Breast epithelium (tissue), 4 donors: ENCODE measurements at regions not wholly inside any gene's neighbourhood (a gene's known extent, or its start where the extent isn't known, plus 50 kb on each side); places are given as distances from the start of the nearest gene placed in this dataset.

Experiments used
- DNase-seq, 2 donors: peaks; one replicate each; pipeline ENCODE4 v3.0.0-alpha.2; 2019; ENCODE audit warnings: low spot score in 2 of 2
- H3K27ac ChIP-seq, 2 donors: fragments of 200-600 bp; sonication (generic) in 1 of 2; one replicate each; pipeline ENCODE4 v1.5.1; 2016 to 2019; ENCODE audit warnings: mild to moderate bottlenecking in 1 of 2
- H3K27me3 ChIP-seq, 2 donors: fragments of 200-600 bp; sonication (generic) in 1 of 2; one replicate each; pipeline versions ENCODE4 v1.5.1 to v1.6.0; 2017 to 2019; ENCODE audit warnings: control low read depth in 1 of 2, mild to moderate bottlenecking in 1 of 2
- H3K36me3 ChIP-seq: fragments of 200-600 bp; one replicate; pipeline ENCODE4 v1.5.1; 2019
- H3K4me1 ChIP-seq, 2 donors: fragments of 200-600 bp; sonication (generic); one replicate each; pipeline ENCODE4 v1.5.1; 2016 to 2019; ENCODE audit warnings: control low read depth in 1 of 2
- H3K4me3 ChIP-seq, 3 donors: fragments of 200-600 bp; sonication (generic); 1 replicate in 2 of 3; 2 replicates in 1 of 3; pipeline ENCODE4 v1.5.1; 2016 to 2019; ENCODE audit warnings: mild to moderate bottlenecking in 3 of 3, moderate library complexity in 2 of 3
- H3K9me3 ChIP-seq, 2 donors: fragments of 200-600 bp; sonication (generic) in 1 of 2; one replicate each; pipeline ENCODE4 v1.5.1; 2016 to 2019; ENCODE audit warnings: control low read depth in 1 of 2
- POLR2A ChIP-seq: fragments of 450-650 bp; IDR thresholded peaks from one replicate; pipeline ENCODE4 v1.6.1; 2016; ENCODE audit warnings: antibody characterized with exemption, mild to moderate bottlenecking, moderate library complexity
- POLR2AphosphoS5 ChIP-seq, 3 donors: sonication (generic); formaldehyde crosslinking; IDR thresholded peaks; one replicate each; pipeline ENCODE4 v1.6.1; 2017; ENCODE audit warnings: antibody characterized with exemption in 3 of 3
- intact Hi-C: fragments of 100-400 bp; cut with DNase I; formaldehyde crosslinking; loops from one replicate; pipeline ENCODE4 v1.15.1; 2023; ENCODE audit warnings: low total_unique reads
- TF ChIP-seq, protein P1 (sequence below), 3 donors: fragments of 450-650 bp; IDR thresholded peaks; one replicate each; pipeline ENCODE4 v1.5.1; 2016 to 2017; ENCODE audit warnings: antibody characterized with exemption in 3 of 3, mild to moderate bottlenecking in 3 of 3, moderate library complexity in 3 of 3

GRCh38 chr2:167834707-167835106 lies 412.7 kb downstream of the STK39 start:
- Histone ChIP-seq H3K36me3 (no peaks in the 10 kb centered on the region), H3K27me3 (no peaks in the 10 kb centered on the region), H3K9me3 (no peaks in the 10 kb centered on the region), H3K27ac (no peak overlapping the region), H3K4me3 (no peak overlapping the region), H3K4me1 (no peaks in the 10 kb centered on the region)
- intact Hi-C loops, result no loop called here
- TF ChIP-seq, protein P1, sequence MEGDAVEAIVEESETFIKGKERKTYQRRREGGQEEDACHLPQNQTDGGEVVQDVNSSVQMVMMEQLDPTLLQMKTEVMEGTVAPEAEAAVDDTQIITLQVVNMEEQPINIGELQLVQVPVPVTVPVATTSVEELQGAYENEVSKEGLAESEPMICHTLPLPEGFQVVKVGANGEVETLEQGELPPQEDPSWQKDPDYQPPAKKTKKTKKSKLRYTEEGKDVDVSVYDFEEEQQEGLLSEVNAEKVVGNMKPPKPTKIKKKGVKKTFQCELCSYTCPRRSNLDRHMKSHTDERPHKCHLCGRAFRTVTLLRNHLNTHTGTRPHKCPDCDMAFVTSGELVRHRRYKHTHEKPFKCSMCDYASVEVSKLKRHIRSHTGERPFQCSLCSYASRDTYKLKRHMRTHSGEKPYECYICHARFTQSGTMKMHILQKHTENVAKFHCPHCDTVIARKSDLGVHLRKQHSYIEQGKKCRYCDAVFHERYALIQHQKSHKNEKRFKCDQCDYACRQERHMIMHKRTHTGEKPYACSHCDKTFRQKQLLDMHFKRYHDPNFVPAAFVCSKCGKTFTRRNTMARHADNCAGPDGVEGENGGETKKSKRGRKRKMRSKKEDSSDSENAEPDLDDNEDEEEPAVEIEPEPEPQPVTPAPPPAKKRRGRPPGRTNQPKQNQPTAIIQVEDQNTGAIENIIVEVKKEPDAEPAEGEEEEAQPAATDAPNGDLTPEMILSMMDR (IDR thresholded peaks at IDR 0.05), result no peak
- no peak for DNase-seq

DNA sequence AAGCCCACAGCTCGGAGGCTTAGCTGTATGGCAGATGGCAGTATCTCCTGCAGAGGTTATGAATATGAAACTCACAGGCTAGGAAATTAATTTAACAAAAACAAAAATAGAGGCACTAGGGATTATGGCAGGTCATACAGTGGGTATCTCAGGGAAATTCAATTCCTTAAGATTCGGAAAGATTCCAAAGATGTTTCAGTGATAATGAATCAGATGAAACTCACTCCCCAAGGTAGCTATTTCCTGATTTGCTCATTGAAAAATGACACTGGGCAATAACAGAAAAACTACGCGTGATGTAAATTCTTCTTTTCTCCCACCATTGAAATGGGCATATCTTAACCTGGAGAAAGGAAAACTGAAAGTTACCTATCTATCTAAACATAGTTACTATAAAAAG lies 414.1 kb downstream of the STK39 start:
- intact Hi-C loops, result no loop called here
- Histone ChIP-seq H3K36me3 (no peaks in the 10 kb centered on the region), H3K27ac (no peak overlapping the region), H3K4me1 (no peaks in the 10 kb centered on the region), H3K27me3 (no peaks in the 10 kb centered on the region), H3K4me3 (no peak overlapping the region), H3K9me3 (no peaks in the 10 kb centered on the region)
- DNase-seq, result no peak
- TF ChIP-seq POLR2AphosphoS5 (IDR thresholded peaks at IDR 0.05) (no peak), POLR2A (no peak)

DNA sequence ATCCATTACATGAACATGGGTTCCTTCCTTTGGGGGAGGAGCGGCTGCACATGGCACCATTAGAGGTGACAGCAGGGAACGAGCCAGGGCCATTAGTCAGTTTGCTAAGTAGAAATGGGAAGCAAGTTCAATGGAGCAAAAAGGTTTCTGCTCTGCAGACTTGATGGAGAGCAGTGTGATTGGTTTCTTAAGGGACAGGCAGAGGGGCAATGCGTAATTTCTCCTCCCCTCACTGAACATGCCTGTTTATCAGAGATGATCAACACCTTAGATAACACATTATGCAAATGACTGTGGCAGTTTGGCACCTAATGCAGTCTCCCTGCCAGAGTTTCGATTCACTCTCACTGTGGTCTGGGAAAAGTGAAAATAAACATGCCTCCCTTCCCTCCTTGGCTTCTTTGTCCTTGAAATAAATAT lies 414.5 kb downstream of the STK39 start:
- H3K9me3 ChIP-seq, result no peaks in the 10 kb centered on the region
- no peaks in the 10 kb centered on the region for H3K27me3 ChIP-seq
- no peak overlapping the region for H3K27ac ChIP-seq
- no peak for DNase-seq
- intact Hi-C loops, result no loop called here
- no peaks in the 10 kb centered on the region for H3K36me3 ChIP-seq
- H3K4me3 ChIP-seq, result no peak overlapping the region
- no peak for TF ChIP-seq POLR2A
- no peaks in the 10 kb centered on the region for H3K4me1 ChIP-seq

- Histone ChIP-seq H3K4me1 (no peaks in the 10 kb centered on the region), H3K27ac (no peak overlapping the region), H3K4me3 (no peak overlapping the region), H3K36me3 (no peaks in the 10 kb centered on the region), H3K27me3 (no peaks in the 10 kb centered on the region), H3K9me3 (no peaks in the 10 kb centered on the region)
- DNase-seq, result no peak
- intact Hi-C loops, result no loop called here
- TF ChIP-seq POLR2AphosphoS5 (IDR thresholded peaks at IDR 0.05) (no peak), POLR2A (no peak)
- TF ChIP-seq, protein P1 (IDR thresholded peaks at IDR 0.05), result no peak
These were observed 419.9 kb downstream of the STK39 start for GRCh38 chr2:167827352-167828097.

GRCh38 chr2:167826906-167827305 lies 420.5 kb downstream of the STK39 start:
- no peak for DNase-seq
- Histone ChIP-seq H3K36me3 (no peaks in the 10 kb centered on the region), H3K9me3 (no peaks in the 10 kb centered on the region), H3K27me3 (no peaks in the 10 kb centered on the region), H3K4me3 (no peak overlapping the region), H3K4me1 (no peaks in the 10 kb centered on the region), H3K27ac (no peak overlapping the region)
- intact Hi-C loops, result no loop called here
- TF ChIP-seq POLR2A (no peak), POLR2AphosphoS5 (IDR thresholded peaks at IDR 0.05) (no peak)
- TF ChIP-seq, protein P1 (IDR thresholded peaks at IDR 0.05), result no peak

- no peak overlapping the region for H3K27ac ChIP-seq
- H3K4me1 ChIP-seq, result no peaks in the 10 kb centered on the region
- no peak overlapping the region for H3K4me3 ChIP-seq
- intact Hi-C loops, result no loop called here
- no peak for DNase-seq
- no peak for TF ChIP-seq POLR2A
- TF ChIP-seq POLR2AphosphoS5 (IDR thresholded peaks at IDR 0.05), result no peak
- TF ChIP-seq, protein P1 (IDR thresholded peaks at IDR 0.05), result no peak
- no peaks in the 10 kb centered on the region for H3K9me3 ChIP-seq
- no peaks in the 10 kb centered on the region for H3K36me3 ChIP-seq
- H3K27me3 ChIP-seq, result no peaks in the 10 kb centered on the region
These were observed 421.7 kb downstream of the STK39 start for GRCh38 chr2:167825664-167826063.
